Upper lobe of right lung (tissue), 1 donor: ENCODE measurements at regions not wholly inside any gene's neighbourhood (a gene's known extent, or its start where the extent isn't known, plus 50 kb on each side); places are given as distances from the start of the nearest gene placed in this dataset.

Experiments
- ATAC-seq: fragments of 200-7000 bp; cut with Tn5 transposase; one replicate; pipeline ENCODE4 v1.9.1; 2020; ENCODE audit warnings: mild to moderate bottlenecking, moderate library complexity
- DNase-seq: peaks from one replicate; pipeline ENCODE4 v3.0.0-alpha.2; 2020
- H3K27ac ChIP-seq: fragments of 200-600 bp; one replicate; pipeline ENCODE4 v1.8.0; 2022
- H3K27me3 ChIP-seq: fragments of 200-600 bp; one replicate; pipeline ENCODE4 v1.8.0; 2022; ENCODE audit warnings: mild to moderate bottlenecking
- H3K36me3 ChIP-seq: fragments of 200-600 bp; one replicate; pipeline ENCODE4 v1.8.0; 2022
- H3K4me1 ChIP-seq: fragments of 200-600 bp; one replicate; pipeline ENCODE4 v1.8.0; 2022
- H3K4me3 ChIP-seq: fragments of 200-600 bp; one replicate; pipeline ENCODE4 v1.8.0; 2022; ENCODE audit warnings: mild to moderate bottlenecking
- H3K9me3 ChIP-seq: fragments of 200-600 bp; one replicate; pipeline ENCODE4 v1.8.0; 2022
- intact Hi-C: fragments of 100-400 bp; cut with DNase I; formaldehyde crosslinking; loops from one replicate; pipeline ENCODE4 v1.11.0; 2022
- TF ChIP-seq, protein P1 (sequence below): fragments of 200-600 bp; IDR thresholded peaks from one replicate; pipeline ENCODE4 v1.8.0; 2022; ENCODE audit warnings: antibody characterized with exemption
- donor health status: DM: no; HTN: yes; CAD: no; lungs with severe emphysema.

DNA sequence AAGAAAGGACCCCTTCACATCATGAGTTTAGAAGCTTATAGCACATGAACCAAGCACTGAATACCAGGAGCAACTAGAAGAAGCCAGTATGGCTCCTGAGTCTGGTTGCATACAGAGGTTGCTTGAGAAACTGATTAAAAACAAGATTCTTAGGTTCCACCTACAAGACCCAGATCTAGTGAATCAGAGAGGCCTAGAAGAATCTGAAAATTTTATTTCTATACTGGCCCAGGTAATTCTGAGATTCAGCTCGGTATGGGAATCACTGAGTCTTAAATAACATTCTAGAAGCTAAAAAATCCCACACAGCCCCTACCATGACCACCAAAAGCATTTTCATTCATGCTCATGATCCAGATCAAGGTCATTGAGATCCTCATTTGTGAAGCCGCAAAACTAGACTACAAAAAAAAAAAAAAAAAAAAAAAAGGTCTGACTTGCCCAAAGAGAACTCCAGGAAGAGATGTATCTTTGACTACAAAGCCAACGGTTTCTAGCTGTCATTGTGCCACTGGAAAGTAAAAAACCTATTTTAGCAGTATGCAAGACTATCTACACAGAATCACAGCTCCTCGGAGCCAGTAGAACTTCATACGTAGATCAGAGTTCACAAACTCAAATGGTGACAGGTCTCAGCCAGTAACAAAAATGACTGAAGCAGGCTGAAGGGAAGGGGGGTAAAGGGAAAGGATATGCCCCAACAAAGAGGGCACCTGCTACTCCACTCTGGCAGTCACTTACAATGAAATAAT is 168.4 kb upstream of the EGLN3 start:
- no peaks in the 10 kb centered on the region for H3K9me3 ChIP-seq
- no peak for ATAC-seq
- H3K4me3 ChIP-seq: no peak overlapping the region
- intact Hi-C loops: no loop called here
- peaks cover 12% of the 10 kb centered on the region for H3K27me3 ChIP-seq
- no peak overlapping the region for H3K27ac ChIP-seq
- H3K36me3 ChIP-seq: no peaks in the 10 kb centered on the region
- no peak for DNase-seq
- TF ChIP-seq, protein P1, sequence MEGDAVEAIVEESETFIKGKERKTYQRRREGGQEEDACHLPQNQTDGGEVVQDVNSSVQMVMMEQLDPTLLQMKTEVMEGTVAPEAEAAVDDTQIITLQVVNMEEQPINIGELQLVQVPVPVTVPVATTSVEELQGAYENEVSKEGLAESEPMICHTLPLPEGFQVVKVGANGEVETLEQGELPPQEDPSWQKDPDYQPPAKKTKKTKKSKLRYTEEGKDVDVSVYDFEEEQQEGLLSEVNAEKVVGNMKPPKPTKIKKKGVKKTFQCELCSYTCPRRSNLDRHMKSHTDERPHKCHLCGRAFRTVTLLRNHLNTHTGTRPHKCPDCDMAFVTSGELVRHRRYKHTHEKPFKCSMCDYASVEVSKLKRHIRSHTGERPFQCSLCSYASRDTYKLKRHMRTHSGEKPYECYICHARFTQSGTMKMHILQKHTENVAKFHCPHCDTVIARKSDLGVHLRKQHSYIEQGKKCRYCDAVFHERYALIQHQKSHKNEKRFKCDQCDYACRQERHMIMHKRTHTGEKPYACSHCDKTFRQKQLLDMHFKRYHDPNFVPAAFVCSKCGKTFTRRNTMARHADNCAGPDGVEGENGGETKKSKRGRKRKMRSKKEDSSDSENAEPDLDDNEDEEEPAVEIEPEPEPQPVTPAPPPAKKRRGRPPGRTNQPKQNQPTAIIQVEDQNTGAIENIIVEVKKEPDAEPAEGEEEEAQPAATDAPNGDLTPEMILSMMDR: no peak
- H3K4me1 ChIP-seq: no peaks in the 10 kb centered on the region

DNA sequence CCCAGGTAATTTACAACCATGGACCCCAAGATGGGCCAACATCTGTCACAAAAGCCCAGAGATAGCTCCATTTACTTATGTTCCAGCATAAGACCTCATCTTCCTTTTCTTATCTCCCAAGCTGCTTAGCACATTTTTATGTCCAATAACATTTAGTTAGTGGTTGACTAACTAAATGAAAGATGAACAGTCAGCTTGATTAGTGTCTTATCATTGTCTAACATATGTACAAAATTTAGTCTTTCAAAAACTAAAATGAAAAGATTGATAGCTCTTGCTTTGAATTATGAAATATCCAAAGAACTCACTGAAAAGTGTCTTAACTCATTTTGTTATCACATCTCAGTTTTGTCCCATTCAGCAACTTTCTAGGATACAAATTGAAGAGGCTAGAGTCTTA is 163.1 kb upstream of the EGLN3 start:
- Histone ChIP-seq H3K4me1 (no peaks in the 10 kb centered on the region), H3K36me3 (no peaks in the 10 kb centered on the region), H3K27me3 (peaks cover 9% of the 10 kb centered on the region), H3K27ac (no peak overlapping the region), H3K9me3 (no peaks in the 10 kb centered on the region), H3K4me3 (no peak overlapping the region)
- DNase-seq (no peak), ATAC-seq (no peak)
- TF ChIP-seq, protein P1: no peak
- intact Hi-C loops: no loop called here

DNA sequence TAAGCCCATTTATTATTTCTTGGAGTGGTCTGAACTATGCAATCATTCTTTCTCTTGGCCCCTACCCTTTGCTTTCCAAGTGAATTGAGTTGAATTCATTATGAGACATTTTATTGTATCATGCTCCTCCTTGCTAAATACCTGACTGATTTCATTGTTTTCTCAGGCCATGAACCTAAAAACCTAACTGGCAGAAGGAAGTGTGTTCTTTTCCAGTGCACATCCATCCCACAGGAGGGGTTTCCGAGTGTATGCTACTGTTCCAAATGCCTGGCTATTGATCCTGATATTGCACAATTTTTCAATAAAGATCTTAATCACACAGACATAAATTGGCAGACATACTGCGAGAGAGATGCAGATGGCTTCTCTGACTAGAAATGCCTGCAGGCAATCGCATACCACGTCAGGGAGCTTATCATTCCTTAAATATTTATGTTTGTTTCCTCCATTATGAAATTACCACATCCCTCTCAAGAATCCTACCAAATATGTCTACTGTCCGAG is 162.2 kb upstream of the EGLN3 start:
- intact Hi-C loops: no loop called here
- Histone ChIP-seq H3K9me3 (no peaks in the 10 kb centered on the region), H3K27ac (no peak overlapping the region), H3K36me3 (no peaks in the 10 kb centered on the region), H3K4me1 (no peaks in the 10 kb centered on the region), H3K4me3 (no peak overlapping the region), H3K27me3 (peaks cover 9% of the 10 kb centered on the region)
- no peak for ATAC-seq
- TF ChIP-seq, protein P1: no peak
- no peak for DNase-seq

DNA sequence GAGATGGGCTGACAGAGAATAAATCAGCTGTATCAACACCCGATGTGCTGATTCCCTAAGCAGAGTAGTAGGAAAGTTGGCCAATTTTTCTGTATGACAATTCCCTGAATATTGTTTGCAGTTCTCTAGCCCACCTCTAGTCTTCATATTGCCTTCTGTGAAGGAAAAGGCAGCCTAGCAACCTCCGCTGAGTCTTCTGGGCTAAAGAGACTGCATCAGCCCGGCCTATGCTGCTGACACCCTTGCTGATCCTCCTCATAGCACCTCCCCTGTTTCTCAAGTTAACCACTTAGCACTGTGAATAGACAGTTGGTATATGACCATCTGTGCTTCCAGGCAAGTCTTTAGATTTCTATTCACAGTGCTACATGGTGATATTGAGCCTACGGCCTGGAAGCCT is 161.1 kb upstream of the EGLN3 start:
- DNase-seq (no peak), ATAC-seq (no peak)
- no peaks in the 10 kb centered on the region for H3K36me3 ChIP-seq
- TF ChIP-seq, protein P1: no peak
- no peak overlapping the region for H3K27ac ChIP-seq
- intact Hi-C loops: no loop called here
- peaks cover 9% of the 10 kb centered on the region for H3K27me3 ChIP-seq
- no peaks in the 10 kb centered on the region for H3K4me1 ChIP-seq
- no peak overlapping the region for H3K4me3 ChIP-seq
- no peaks in the 10 kb centered on the region for H3K9me3 ChIP-seq

DNA sequence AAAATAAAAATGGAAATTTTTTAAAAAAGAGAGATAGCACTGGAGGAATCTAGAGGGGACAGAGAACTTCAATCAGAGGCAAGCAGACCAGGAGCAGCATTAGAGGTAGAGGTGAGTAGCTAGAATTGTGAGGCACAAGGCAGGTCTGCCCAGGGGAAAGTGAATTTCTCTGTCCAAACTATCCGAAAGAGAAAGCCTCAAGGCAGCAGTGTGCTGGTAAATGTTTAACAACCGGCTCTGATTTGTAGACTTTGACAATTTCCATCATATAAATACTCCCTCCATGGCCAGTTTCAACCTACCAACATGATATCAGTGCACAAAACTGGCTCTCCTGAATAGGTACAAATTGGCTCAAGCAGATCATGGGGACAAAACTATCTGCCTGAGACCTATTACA is 160.6 kb upstream of the EGLN3 start:
- H3K27ac ChIP-seq: no peak overlapping the region
- ATAC-seq: no peak

More for the DNA sequence above, 160.6 kb upstream of the EGLN3 start:
- H3K4me1 ChIP-seq: no peaks in the 10 kb centered on the region
- TF ChIP-seq, protein P1: no peak
- no peaks in the 10 kb centered on the region for H3K36me3 ChIP-seq
- H3K4me3 ChIP-seq: no peak overlapping the region
- DNase-seq: no peak
- peaks cover 9% of the 10 kb centered on the region for H3K27me3 ChIP-seq
- intact Hi-C loops: no loop called here
- no peaks in the 10 kb centered on the region for H3K9me3 ChIP-seq
